ENCODE measurements at regions not wholly inside any gene's neighbourhood (a gene's known extent, or its start where the extent isn't known, plus 50 kb on each side); places are given as distances from the start of the nearest gene placed in this dataset.
"Not testable (repeated sequence)": the region's sequence is repeated elsewhere in the genome, so short reads cannot be mapped to it uniquely, and the experiment has no call there.

GRCh38 chr6:104676679-104677078, 183.0 kb downstream of the HACE1 start:
- not testable (repeated sequence) for DNase-seq (ENCODE audit: low spot score)

- DNase-seq (ENCODE audit: low spot score): not testable (repeated sequence)
These were observed 184.6 kb downstream of the HACE1 start for GRCh38 chr6:104675161-104675560.

- not testable (repeated sequence) for DNase-seq (ENCODE audit: low spot score)
These were observed 186.6 kb downstream of the HACE1 start for GRCh38 chr6:104673078-104673477.

- not testable (repeated sequence) for DNase-seq (ENCODE audit: low spot score)
These were observed 188.2 kb downstream of the HACE1 start for GRCh38 chr6:104671591-104671891.

- not testable (repeated sequence) for DNase-seq (ENCODE audit: low spot score)
These were observed 188.7 kb downstream of the HACE1 start for GRCh38 chr6:104670834-104671590.

DNA sequence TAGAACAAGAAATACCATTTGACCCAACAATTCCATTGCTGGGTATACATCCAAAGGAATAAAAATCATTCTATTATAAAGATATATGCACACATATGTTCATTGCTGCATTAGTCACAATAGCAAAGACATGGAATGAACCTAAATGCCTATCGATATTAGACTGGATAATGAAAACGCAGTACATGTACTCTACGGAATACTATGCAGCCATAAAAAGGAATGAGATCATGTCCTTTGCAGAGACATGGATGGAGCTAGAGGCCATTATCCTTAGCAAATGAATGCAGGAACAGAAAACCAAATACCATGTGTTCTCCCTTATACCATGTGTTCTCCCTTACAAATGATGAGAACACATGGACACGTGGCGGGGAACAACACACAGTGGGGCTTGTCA, 190.2 kb downstream of the HACE1 start:
- DNase-seq (ENCODE audit: low spot score): no peak

DNA sequence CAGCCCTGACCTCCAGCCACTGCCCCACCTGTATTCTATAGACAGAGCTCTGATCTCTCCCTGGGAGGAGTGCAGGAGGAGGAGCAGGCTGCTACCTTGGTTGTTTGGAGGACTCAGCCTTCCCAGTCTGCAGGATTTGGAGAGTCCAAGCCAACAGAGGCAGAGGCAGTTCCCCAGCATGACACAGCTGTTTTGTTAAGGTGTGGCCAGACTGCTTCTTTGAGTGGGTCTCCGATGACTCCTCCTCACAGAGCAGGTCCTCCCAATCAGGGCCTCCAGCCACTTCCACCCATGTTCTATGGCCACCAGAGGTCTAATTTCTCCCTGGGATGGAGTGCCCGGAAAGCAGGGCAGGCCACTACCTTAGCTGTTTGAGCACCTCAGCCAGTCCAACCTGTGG, 203.5 kb downstream of the HACE1 start:
- no peak for DNase-seq (ENCODE audit: low spot score)

DNA sequence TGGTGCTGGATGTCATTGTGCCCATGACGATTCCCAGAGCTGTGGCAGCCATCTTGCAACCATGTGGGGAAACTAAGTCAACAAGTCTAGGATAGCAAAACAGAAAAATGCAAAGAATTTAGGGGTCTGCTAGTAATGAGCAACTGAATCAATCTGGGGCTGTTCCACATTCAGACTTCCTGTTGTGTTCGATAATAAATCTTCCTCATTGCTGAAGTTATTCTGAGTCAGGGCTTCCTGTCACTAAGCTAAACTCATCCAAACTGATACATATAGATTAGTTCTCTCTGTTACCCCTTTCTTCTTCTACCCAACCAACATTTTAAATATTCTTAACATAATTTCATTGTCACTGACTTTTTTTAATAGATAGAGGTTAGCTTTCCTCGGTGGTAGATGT, 205.9 kb downstream of the HACE1 start:
- no peak for DNase-seq (ENCODE audit: low spot score)

- no peak for DNase-seq (ENCODE audit: low spot score)
These were observed 211.4 kb downstream of the HACE1 start for GRCh38 chr6:104648347-104648746.

DNA sequence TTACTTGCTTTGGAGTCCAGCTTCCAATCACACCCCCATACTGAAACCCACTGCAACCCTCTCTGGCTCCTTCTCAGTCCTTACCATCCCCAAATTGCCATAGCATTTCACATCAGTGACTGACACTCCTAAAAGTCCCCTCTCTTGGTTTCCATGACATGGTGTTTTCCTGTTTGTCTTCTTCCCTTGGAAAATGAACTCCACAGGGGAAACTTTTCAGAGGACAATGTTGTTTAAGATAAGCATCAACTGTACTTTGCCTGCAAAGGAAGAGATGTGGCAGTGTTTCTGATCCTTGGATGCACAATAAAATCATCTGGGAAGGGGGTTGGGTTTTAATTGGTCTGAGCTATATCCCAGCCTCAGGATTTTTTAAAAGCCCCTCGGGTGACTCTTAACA, 214.9 kb downstream of the HACE1 start:
- DNase-seq (ENCODE audit: low spot score): no peak

- DNase-seq (ENCODE audit: low spot score): no peak
These were observed 216.8 kb downstream of the HACE1 start for GRCh38 chr6:104642871-104643270.

DNA sequence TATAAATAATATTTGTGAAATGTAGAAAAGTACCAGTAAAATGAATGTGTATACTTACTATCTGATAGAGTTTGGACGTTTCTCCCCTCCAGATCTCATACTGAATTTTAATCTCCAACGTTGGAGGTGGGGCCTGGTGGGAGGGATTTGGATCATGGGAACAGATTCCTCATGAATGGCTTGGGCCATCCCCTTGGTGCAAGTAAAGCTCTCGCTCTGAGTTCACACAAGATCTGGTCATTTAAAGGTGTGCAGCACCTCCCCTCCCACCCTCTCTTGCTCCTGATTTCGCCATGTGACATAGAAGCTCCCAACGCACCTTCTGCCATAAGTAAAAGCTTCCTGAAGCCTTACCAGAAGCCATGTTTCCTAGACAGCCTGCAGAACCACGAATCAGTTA, 219.0 kb downstream of the HACE1 start:
- DNase-seq (ENCODE audit: low spot score): no peak

DNA sequence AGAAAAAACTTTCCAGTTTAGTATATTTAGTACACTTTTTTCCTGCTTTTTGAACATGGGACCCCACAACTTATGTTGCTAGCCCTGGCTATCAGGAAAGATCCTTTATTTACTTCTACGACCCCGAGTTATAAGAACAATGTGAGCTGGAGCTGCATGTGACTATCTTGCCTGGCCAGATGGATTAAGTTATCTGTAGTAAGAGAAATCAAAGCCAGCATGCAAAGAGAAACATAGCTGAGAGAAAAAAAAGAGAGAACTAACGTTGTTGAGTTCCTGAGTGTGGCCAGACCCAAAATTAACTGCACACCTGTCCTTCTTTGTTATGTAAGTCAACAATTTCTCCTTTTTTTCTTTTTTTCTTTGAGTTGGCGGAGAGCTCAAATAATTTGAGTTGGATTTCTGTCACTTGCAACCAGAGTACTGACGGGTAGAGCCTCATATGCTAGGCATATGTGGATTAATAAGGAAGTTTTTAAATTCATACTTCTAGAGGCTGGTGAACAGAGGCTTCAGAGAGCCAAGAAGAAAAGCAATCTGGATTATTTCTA, 219.5 kb downstream of the HACE1 start:
- DNase-seq (ENCODE audit: low spot score): no peak

- DNase-seq (ENCODE audit: low spot score): no peak
These were observed 220.1 kb downstream of the HACE1 start for GRCh38 chr6:104639668-104640067.

GRCh38 chr6:104638841-104639290, 220.9 kb downstream of the HACE1 start:
- DNase-seq (ENCODE audit: low spot score): no peak

DNA sequence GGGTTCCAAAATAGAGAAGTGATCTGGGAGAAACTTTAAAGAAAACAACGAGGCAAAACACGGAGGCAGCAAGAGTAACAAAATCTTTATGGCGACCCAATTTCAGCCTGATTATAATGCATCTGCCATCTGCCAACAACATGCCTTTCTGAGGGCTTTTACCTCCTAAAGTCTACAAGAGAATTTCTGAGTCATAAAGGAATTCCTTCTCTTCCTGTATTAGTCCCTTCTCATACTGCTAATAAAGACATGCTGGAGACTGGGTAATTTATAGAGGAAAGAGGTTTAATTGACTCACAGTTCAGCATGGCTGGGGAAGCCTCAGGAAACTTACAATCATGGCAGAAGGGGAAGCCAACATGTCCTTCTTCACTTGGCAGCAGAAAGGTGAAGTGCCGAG, 226.6 kb downstream of the HACE1 start:
- DNase-seq (ENCODE audit: low spot score): no peak

DNA sequence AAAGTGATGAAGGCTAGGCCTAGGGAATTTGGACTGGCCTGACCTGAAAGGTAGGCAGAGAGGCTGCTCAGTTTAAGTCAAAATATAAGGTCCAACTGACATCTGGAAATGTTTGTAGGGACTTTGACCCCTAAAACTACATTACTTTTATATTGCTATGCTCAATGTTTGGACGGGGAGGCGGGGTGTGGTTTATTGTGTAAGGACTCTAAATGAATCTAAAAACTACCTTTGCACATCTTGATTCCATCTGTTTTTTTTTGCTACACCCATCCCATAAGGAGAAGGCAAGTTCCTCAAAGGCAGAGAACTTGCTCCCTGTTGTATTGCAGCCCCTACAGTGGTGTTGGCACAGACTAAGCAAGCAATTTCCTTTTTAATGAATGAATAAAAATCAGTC, 227.1 kb downstream of the HACE1 start:
- DNase-seq (ENCODE audit: low spot score): no peak

- no peak for DNase-seq (ENCODE audit: low spot score)
These were observed 228.8 kb downstream of the HACE1 start for GRCh38 chr6:104630955-104631354.

DNA sequence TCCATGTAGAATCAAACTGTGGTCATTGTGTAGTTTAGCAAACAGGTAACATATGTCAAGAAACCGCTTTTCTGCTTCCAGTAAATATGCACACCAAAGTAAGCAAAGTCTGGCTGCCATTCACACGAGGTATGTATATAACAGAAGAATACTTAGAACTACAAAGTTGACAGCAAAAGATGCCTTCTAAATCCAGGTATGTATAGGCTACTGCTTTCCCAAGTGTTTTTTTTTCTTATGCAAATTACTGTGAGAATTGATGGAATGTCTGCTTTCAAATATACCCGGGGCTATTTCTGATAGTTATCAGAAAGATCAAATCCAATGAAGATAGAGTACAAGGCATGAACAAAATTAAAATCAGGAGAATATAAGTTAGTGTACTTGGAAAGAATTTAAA, 229.2 kb downstream of the HACE1 start:
- DNase-seq (ENCODE audit: low spot score): no peak

- DNase-seq (ENCODE audit: low spot score): no peak
These were observed 229.9 kb downstream of the HACE1 start for GRCh38 chr6:104629826-104630225.

DNA sequence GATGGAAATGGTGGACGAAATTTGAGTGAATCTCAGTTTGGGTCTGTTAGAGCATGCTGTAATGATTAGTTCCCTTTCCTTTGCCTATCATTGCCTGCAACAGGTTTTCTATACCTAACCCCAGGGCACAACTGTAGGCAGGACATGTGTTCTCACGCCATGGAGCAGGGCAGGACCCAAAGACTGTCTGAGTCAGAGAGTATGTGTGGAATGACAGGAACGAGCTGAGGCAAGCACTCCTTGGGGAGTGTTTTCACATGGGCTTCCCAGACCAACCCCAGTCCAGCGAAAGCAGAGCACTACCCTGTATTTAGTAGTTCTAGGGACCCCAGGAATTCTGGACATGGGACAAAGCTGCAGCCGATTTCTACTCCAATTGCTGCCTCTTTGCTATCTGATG, 234.2 kb downstream of the HACE1 start:
- DNase-seq (ENCODE audit: low spot score): no peak

- no peak for DNase-seq (ENCODE audit: low spot score)
These were observed 236.5 kb downstream of the HACE1 start for GRCh38 chr6:104623052-104623690.

DNA sequence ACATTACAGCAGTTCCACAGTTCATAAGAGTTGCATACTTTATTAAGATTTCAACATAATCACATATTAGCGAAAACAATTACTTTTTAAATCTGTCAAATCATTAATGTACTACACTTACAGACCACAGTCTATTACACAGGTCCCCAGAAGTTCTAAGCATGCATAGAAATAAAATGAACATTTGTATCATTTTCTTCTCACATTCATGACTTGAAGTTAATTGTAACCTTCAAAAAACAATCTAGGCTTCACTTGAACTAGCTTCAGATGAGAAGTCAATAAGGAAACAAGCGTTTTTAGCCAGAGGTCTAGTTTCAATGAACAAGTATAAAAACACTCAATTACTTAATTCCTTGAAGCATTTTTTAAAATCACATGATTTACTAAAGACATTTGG, 238.3 kb downstream of the HACE1 start:
- DNase-seq (ENCODE audit: low spot score): no peak

DNA sequence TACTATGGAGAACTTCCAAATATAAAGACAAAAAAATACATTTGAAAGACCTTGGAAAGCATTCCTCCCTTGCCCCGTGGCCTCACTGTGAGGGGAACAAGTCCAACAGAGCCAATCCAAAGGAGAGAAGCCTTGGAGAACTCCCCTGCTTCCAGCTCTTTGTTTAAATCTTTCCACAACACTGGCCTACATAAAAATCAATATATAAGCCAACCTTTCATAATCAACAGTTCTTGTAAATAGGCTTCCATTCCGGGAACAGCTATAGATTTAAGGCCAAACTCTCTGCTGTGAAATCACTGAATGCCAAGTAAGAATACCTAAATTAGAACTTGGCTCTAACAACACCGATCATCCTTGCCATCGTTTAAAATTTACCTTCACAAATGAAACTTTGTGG, 242.1 kb downstream of the HACE1 start:
- no peak for DNase-seq (ENCODE audit: low spot score)
